ENCODE measurements at regions not wholly inside any gene's neighbourhood (a gene's known extent, or its start where the extent isn't known, plus 50 kb on each side); places are given as distances from the start of the nearest gene placed in this dataset.
"Not testable (repeated sequence)": the region's sequence is repeated elsewhere in the genome, so short reads cannot be mapped to it uniquely, and the experiment has no call there.

GRCh38 chr6:12527339-12527738, 189.2 kb upstream of the PHACTR1 start:
- no peak for DNase-seq

- DNase-seq: no peak
These were observed 188.4 kb upstream of the PHACTR1 start for GRCh38 chr6:12528136-12528535.

GRCh38 chr6:12528581-12529363, 187.8 kb upstream of the PHACTR1 start:
- no peak for DNase-seq

- no peak for DNase-seq
These were observed 187.1 kb upstream of the PHACTR1 start for GRCh38 chr6:12529364-12530019.

GRCh38 chr6:12530345-12530744, 186.2 kb upstream of the PHACTR1 start:
- no peak for DNase-seq

- no peak for DNase-seq
These were observed 183.0 kb upstream of the PHACTR1 start for GRCh38 chr6:12533586-12533985.

- no peak for DNase-seq
These were observed 182.3 kb upstream of the PHACTR1 start for GRCh38 chr6:12534069-12534853.

- DNase-seq: no peak
These were observed 180.8 kb upstream of the PHACTR1 start for GRCh38 chr6:12535586-12536314.

- no peak for DNase-seq
These were observed 180.2 kb upstream of the PHACTR1 start for GRCh38 chr6:12536416-12536815.

GRCh38 chr6:12537389-12537788, 179.2 kb upstream of the PHACTR1 start:
- no peak for DNase-seq

GRCh38 chr6:12538881-12539357, 177.6 kb upstream of the PHACTR1 start:
- DNase-seq: no peak

GRCh38 chr6:12542319-12543115, 174.1 kb upstream of the PHACTR1 start:
- DNase-seq: not testable (repeated sequence)

DNA sequence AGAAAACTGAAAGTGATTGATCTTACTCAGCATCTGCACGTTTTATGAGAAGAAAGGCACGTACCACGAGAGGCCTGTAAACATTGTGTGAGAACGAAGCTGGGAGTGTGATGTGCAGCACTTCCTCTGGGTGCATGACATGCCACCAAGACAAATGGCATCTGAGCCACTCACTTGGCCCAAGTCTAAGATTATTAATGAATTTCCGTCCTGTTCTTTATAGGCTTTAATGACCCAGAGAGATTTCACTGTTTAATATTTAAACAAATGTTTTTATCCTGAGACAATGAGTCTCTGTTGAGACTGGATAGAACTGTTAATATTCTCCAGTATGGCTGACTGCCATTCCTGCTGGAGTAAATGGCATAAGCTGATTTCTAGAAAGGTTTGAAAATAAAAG, 172.6 kb upstream of the PHACTR1 start:
- DNase-seq: no peak

DNA sequence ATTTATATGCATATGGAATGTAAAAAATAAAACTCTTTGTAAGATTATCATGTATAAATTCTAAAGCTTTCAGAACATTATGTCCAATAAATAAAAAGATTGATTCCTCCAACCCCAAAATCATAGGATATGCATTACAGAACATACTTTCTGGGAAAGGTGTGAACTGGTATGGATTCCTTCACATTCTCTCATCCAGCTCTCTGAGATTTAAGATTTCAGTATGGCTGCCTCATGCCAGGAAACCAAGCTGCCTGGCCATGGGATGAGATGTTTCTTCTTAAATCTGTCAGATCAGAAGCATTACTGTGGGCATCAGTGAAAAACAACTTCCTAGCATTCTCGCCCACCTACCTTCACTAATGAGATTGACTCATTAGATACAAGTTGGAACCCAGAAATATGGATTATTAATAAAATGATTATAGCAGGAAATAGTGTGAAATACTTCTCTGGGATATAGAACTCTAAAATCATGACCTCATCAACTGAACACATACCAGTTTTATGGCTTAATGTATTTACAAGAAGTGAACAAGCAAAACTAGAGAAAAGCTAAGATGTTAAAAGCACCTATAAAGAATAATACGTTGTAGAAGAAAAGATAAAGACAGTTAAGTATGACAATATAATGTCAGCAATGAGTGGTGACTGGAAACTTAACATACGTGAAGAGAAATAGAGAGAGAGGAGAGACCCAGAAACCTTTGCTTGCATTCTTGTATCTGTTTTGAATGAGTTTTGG, 171.6 kb upstream of the PHACTR1 start:
- no peak for DNase-seq

- DNase-seq: no peak
These were observed 170.8 kb upstream of the PHACTR1 start for GRCh38 chr6:12545619-12546409.

- DNase-seq: no peak
These were observed 170.1 kb upstream of the PHACTR1 start for GRCh38 chr6:12546410-12547002.

DNA sequence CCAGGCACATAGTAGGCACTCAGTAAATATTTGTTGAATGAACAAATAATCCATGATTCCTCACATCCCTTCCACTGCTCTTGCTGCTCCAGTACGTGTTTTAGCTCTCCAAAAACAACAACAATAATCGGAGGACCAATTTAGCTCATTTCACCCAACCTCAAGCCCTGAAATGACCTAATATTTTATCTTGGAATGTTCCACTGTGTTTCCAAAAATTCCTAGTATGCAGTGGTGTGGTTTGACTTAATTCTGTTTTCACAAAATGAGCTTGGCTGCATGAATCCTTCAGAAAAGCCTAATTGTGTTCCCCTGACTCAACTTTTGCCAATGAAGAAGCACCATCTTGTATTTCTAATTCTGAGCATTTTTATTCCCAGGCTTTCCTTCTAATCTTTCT, 168.0 kb upstream of the PHACTR1 start:
- no peak for DNase-seq

- not testable (repeated sequence) for DNase-seq
These were observed 167.1 kb upstream of the PHACTR1 start for GRCh38 chr6:12549445-12549844.

GRCh38 chr6:12554820-12555219, 161.7 kb upstream of the PHACTR1 start:
- DNase-seq: not testable (repeated sequence)

DNA sequence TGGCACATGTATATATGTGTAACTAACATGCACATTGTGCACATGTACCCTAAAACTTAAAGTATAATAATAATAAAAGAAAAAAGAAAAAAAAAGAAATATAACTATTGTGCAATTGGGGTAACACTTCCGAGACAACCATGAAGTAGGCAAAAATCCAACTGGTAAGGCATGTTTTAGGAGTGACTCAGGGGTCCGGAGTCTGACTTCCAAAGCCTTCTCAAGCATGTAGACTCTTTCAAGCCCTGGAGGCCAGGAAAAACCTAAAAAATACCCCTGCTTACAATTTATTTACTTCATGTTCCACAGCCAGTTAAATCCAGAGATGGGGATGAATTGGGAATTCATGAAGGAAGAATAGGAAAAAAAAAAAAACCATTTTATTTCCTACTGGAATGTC, 161.3 kb upstream of the PHACTR1 start:
- DNase-seq: no peak
